ENCODE measurements at regions not wholly inside any gene's neighbourhood (a gene's known extent, or its start where the extent isn't known, plus 50 kb on each side); places are given as distances from the start of the nearest gene placed in this dataset.

DNA sequence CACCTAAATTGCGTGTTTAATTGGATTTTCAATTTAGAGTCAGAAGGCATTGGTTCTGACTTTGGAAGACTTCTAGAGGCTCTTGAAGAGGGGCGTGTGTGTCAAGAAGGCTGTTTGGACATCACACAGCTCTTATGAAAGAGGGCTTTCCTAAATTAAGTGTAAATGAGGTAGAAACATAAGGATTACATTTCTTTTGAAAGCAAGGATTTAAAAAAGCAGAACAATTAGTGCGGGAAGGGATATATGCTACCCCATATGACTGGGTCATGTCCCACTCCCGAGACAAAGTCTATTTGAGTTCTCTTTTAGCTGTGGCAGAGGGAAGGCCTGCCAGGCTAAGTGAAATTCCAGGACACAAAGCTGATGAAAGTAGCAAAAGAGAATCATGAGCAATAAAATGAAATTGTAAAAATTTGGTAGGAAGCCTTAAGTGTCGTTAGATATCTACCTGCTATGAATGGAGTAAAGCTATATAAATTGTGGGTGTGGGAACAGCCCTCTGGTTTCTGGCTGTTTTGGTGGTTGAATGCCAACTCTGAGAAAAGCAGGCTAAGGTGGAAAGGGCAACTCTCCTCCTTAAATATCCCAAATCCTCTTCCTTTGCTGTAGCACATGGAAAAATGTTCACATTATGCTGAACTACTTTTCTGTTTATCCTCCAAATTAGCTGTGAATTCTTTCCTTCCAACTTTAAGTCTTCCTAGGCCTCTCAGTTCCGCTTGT lies 100.6 kb upstream of the TSC22D2 start:
- TF ChIP-seq CTCF (IDR thresholded peaks at IDR 0.05; ENCODE audit: control extremely low read depth, extremely low read depth, low read depth, missing control alignments), result no peak
- DNase-seq (ENCODE audit: extremely low spot score), result no peak
- ChIA-PET POLR2A (no interaction called here), CTCF (interaction anchor here (1.0 to 2.5 kb wide), 3 partner anchors 10 to 188 kb away, joined by 3 to 11 read pairs (median 5); no protein-coding TSS in a partner anchor)

DNA sequence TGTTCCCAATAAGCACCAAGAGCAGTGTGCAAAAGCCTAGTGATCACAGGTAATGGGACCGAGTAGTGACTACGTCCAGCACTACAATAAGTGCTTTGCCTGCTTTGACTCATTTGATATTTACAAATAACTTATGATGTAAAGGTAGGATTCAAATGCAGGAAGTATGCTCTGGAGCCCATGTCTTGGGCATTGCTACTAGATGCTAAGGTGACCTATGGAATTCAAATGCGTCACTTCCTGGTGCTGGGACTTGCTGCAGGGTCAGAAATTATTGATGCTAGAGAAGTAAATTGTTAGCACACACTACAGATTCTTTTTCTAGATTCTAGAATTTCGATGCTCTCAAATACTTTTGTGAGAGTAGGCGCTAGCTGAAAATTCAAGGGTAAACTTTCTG lies 101.2 kb upstream of the TSC22D2 start:
- CTCF ChIA-PET, result interaction anchor here (0.8 to 2.5 kb wide), 5 partner anchors 8 to 189 kb away, joined by 3 to 11 read pairs (median 4); no protein-coding TSS in a partner anchor
- POLR2A ChIA-PET, result no interaction called here
- DNase-seq (ENCODE audit: extremely low spot score), result no peak
- no peak for TF ChIP-seq CTCF (IDR thresholded peaks at IDR 0.05; ENCODE audit: control extremely low read depth, extremely low read depth, low read depth, missing control alignments)

DNA sequence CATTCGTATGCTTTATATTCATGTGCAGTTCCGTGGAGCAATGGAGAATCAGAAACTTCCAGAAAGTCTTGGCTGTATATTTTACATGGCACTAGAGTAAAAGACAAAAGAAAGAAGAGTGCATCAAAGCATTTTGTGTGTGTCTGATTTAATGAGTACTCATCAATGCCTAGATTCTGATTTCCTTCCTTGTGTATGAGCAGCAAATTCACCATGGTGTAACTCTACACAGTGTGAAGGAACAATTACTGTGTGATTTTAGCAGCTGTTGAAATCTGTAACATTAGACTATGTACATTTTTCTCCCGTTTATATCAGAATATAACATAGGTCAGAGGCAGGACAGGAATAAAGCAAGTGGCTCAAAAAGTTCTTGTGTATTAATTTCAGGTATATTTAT lies 102.0 kb upstream of the TSC22D2 start:
- no peak for TF ChIP-seq CTCF (IDR thresholded peaks at IDR 0.05; ENCODE audit: control extremely low read depth, extremely low read depth, low read depth, missing control alignments)
- POLR2A ChIA-PET, result no interaction called here
- DNase-seq (ENCODE audit: extremely low spot score), result no peak
- CTCF ChIA-PET, result interaction anchor here (0.8 to 2.5 kb wide), 3 partner anchors 9 to 15 kb away, joined by 3 to 11 read pairs (median 4); no protein-coding TSS in a partner anchor

DNA sequence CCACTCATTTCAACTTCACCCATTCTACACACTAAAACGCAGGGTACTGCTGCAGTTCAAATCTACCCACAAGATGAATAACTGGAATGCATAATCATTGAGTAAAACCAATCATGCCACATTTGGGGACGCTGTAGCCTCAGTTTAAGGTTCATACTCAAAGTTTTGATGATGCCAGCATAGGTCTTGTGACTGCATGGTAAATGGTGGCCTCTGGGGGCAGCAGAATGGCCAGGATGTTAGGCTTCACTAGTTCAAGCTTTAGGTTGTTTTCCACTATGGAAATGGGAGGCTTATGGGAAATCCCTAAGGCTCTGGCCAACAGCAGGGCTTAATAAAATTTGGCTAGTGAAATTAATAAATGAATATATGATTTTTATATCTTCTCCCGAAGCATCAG lies 104.3 kb upstream of the TSC22D2 start:
- ChIA-PET POLR2A (no interaction called here), CTCF (interaction anchor here (1.0 to 1.8 kb wide), 2 partner anchors 10 to 37 kb away, joined by 3 to 6 read pairs; no protein-coding TSS in a partner anchor)
- no peak for DNase-seq (ENCODE audit: extremely low spot score)
- peak; percentile 5 for TF ChIP-seq CTCF (IDR thresholded peaks at IDR 0.05; ENCODE audit: control extremely low read depth, extremely low read depth, low read depth, missing control alignments)

DNA sequence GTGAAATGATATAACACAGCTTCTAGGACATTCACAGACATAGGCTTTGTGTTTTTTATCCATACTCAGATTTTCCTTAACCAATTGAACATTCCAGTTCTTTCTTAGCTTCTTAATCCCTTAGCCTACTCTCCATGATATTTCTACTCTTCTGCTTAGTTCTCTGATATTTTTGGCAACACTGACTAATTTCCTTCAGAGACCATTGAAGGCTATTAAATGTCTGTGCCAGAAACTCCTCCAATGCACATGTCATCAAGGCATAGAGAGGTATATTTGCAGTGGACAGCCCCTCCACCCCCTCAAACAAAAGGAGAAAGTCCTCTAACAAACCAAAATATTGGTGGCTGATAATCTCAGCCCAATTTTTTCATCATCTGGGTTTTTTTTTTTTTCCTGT lies 105.9 kb upstream of the TSC22D2 start:
- POLR2A ChIA-PET, result no interaction called here
- DNase-seq (ENCODE audit: extremely low spot score), result no peak
- CTCF ChIA-PET, result interaction anchor here (1.0 to 1.2 kb wide), 3 partner anchors 8 to 10 kb away, joined by 3 to 5 read pairs (median 5); no protein-coding TSS in a partner anchor
- TF ChIP-seq CTCF (IDR thresholded peaks at IDR 0.05; ENCODE audit: control extremely low read depth, extremely low read depth, low read depth, missing control alignments), result no peak

DNA sequence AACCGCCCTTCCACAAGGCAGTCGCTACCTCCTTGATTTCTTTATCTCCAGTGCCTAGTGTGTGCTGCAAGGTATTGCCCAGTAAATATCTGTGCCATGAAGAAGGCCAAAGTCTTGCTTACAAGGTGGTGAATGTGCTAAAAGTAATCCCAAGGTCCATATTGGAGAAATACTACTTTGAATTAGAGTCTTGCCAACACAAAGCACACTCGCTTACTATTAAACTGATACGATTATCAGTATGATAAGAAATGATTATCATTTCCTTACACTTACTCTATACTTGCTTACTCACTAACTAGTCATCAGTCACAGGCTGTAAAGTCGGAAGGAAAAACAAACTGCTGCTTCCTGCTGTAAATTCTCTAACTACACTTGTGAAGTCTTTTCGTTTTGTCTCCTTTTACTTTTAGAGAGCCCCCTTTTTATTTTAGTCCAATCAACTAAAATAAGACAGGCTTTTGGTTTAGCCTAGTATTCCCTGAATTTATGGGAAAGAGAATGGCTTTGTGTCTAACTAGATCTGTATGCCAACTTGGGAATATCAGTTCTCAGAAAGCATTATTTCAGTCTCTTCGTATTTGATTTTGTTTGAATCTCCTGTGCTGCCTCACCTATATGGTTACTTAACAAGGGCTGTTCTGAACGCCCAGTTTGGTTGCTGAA lies 107.1 kb upstream of the TSC22D2 start:
- TF ChIP-seq CTCF (IDR thresholded peaks at IDR 0.05; ENCODE audit: control extremely low read depth, extremely low read depth, low read depth, missing control alignments), result no peak
- DNase-seq (ENCODE audit: extremely low spot score), result no peak
- CTCF ChIA-PET, result interaction anchor here (0.8 to 1.2 kb wide), 2 partner anchors 7 to 10 kb away, joined by 3 to 5 read pairs; no protein-coding TSS in a partner anchor
- POLR2A ChIA-PET, result no interaction called here
